K562 (cell line): ENCODE measurements at regions not wholly inside any gene's neighbourhood (a gene's known extent, or its start where the extent isn't known, plus 50 kb on each side); places are given as distances from the start of the nearest gene placed in this dataset.

Source experiments
- ATAC-seq: fragments of 200-7000 bp; cut with Tn5 transposase; 3 replicates; pipeline ENCODE4 v1.9.1; 2020; ENCODE audit warnings: moderate library complexity
- BruUV-seq: library from RNA; stranded (reverse); fragments of 400-500 nt; replicated peaks from 2 replicates; lab custom pipeline; 2021; lab: Mats Ljungman, UMichigan
- CTCF ChIA-PET: fragments of 300-600 bp; formaldehyde crosslinking; extraction: SDS; loops from one replicate; lab custom pipeline; 2021; ENCODE audit warnings: low intra/inter-chr PET ratio; lab: Yijun Ruan, JAX
- POLR2A ChIA-PET: fragments of 300-600, 350-650 bp; sonication (Branson Sonifier 250); formaldehyde crosslinking; extraction: SDS; loops from one replicate; lab custom pipeline; 2021; ENCODE audit warnings: antibody characterized with exemption, inconsistent platforms; lab: Yijun Ruan, JAX
- DNase-seq, 4 experiments: peaks; one replicate each; pipeline versions ENCODE4 v3.0.0 to v3.0.0-alpha.2; 2011 to 2018; ENCODE audit warnings: low spot score in 3 of 4, mixed read lengths in 3 of 4; ENCODE audit errors: extremely low read depth in 1 of 4
- FAIRE-seq: peaks from 2 replicates; lab custom pipeline; 2011; peaks lifted over from hg19 to GRCh38; lab: Jason Lieb, UNC
- H2AFZ ChIP-seq: 2 replicates; pipeline ENCODE4 v1.6.0; 2011; ENCODE audit warnings: low read depth, low read length, control low read depth, inconsistent platforms
- H3K27ac ChIP-seq: fragments of 200-600 bp; 3 replicates; pipeline ENCODE4 v1.8.0; 2011; ENCODE audit warnings: low read depth, mild to moderate bottlenecking, control low read depth, inconsistent platforms, low read length, moderate library complexity, mixed read lengths; ENCODE audit errors: extremely low read depth
- H3K27me3 ChIP-seq, 2 experiments: fragments of 300-600 bp in 1 of 2; 2 replicates in 1 of 2; 3 replicates in 1 of 2; pipeline versions ENCODE4 v1.6.0 to v1.8.0; 2011; ENCODE audit warnings: inconsistent platforms in 2 of 2, low read length in 2 of 2, mild to moderate bottlenecking in 1 of 2, mixed read lengths in 1 of 2, moderate library complexity in 1 of 2; ENCODE audit not compliant: control insufficient read depth in 2 of 2, insufficient read depth in 2 of 2
- H3K36me3 ChIP-seq: fragments of 300-600 bp; 3 replicates; pipeline ENCODE4 v1.8.0; 2011; ENCODE audit warnings: mild to moderate bottlenecking, low read length, inconsistent platforms; ENCODE audit not compliant: control insufficient read depth, insufficient read depth
- H3K4me1 ChIP-seq, 2 experiments: fragments of 200-600 bp in 1 of 2; replicated peaks in 1 of 2; 2 replicates in 1 of 2; 3 replicates in 1 of 2; pipeline versions ENCODE4 v1.5.1 to v1.8.0; 2011; ENCODE audit warnings: inconsistent platforms in 2 of 2, low read length in 2 of 2, mild to moderate bottlenecking in 1 of 2, mixed read lengths in 1 of 2, moderate library complexity in 1 of 2; ENCODE audit not compliant: control insufficient read depth in 2 of 2, insufficient read depth in 2 of 2
- H3K4me2 ChIP-seq: 2 replicates; pipeline ENCODE4 v1.6.1; 2011; ENCODE audit warnings: low read length, control low read depth, inconsistent platforms, mixed read lengths; ENCODE audit not compliant: insufficient read depth
- H3K4me3 ChIP-seq: fragments of 200-600 bp; sonication (generic), shearing (Covaris generic); 2 replicates; pipeline ENCODE4 v1.5.1; 2016; ENCODE audit warnings: control low read depth, inconsistent platforms
- H3K79me2 ChIP-seq: fragments of 200-600 bp; 3 replicates; pipeline ENCODE4 v1.8.0; 2011; ENCODE audit warnings: low read length, inconsistent platforms; ENCODE audit not compliant: control insufficient read depth, insufficient read depth
- H3K9ac ChIP-seq, 2 experiments: 2 replicates each; pipeline versions ENCODE4 v1.6.0 to v1.6.1; 2011; ENCODE audit warnings: low read depth in 2 of 2, low read length in 2 of 2, control low read depth in 1 of 2, inconsistent platforms in 1 of 2, mild to moderate bottlenecking in 1 of 2, mixed read lengths in 1 of 2; ENCODE audit not compliant: insufficient read depth in 1 of 2
- H3K9me1 ChIP-seq: one replicate; pipeline ENCODE4 v1.6.0; 2011; ENCODE audit warnings: inconsistent platforms, mild to moderate bottlenecking, low read length, moderate library complexity; ENCODE audit not compliant: control insufficient read depth, insufficient read depth
- H3K9me3 ChIP-seq: replicated peaks from 2 replicates; pipeline ENCODE4 v1.5.1; 2011; ENCODE audit warnings: low read depth, low read length, inconsistent platforms; ENCODE audit not compliant: control insufficient read depth, insufficient read depth
- H4K20me1 ChIP-seq: replicated peaks from 2 replicates; pipeline ENCODE4 v1.6.1; 2011; ENCODE audit warnings: low read length, inconsistent platforms, mixed read lengths; ENCODE audit not compliant: control insufficient read depth, insufficient read depth
- CBX5 ChIP-seq: IDR thresholded peaks from 2 replicates; pipeline ENCODE4 v1.6.1; 2014; ENCODE audit warnings: low read depth, borderline replicate concordance
- CEBPB ChIP-seq: fragments of 450-650 bp; IDR thresholded peaks from 2 replicates; pipeline ENCODE4 v1.6.1; 2016; ENCODE audit warnings: missing genetic modification characterization, missing compliant biosample characterization
- CREM ChIP-seq: IDR thresholded peaks from 2 replicates; pipeline ENCODE4 v1.6.1; 2014; ENCODE audit warnings: antibody characterized with exemption, low read depth
- NKRF ChIP-seq: fragments of 450-650 bp; IDR thresholded peaks from 2 replicates; pipeline ENCODE4 v1.6.1; 2016; ENCODE audit warnings: borderline replicate concordance
- RREB1 ChIP-seq: fragments of 250-450 bp; sonication (Bioruptor Pico); IDR thresholded peaks from 2 replicates; pipeline ENCODE4 v1.4.0; 2020
- USF2 ChIP-seq: sonication (generic); formaldehyde crosslinking; IDR thresholded peaks from 2 replicates; pipeline ENCODE4 v1.5.0; 2020; ENCODE audit warnings: missing genetic modification reagents
- YY1 ChIP-seq, 3 experiments: IDR thresholded peaks; 2 replicates each; pipeline ENCODE4 v1.6.1; 2011; ENCODE audit warnings: low read length in 2 of 3, mild to moderate bottlenecking in 2 of 3, moderate library complexity in 2 of 3, borderline replicate concordance in 1 of 3, control low read depth in 1 of 3, low read depth in 1 of 3; ENCODE audit not compliant: insufficient read depth in 3 of 3, insufficient replicate concordance in 2 of 3, control insufficient read depth in 1 of 3, insufficient read length in 1 of 3; ENCODE audit errors: extremely low read depth in 1 of 3
- ZMIZ1 ChIP-seq, 2 experiments: fragments of 150-350 bp in 1 of 2; IDR thresholded peaks; 2 replicates each; pipeline ENCODE4 v1.6.1; 2012 to 2016; ENCODE audit warnings: low read depth in 2 of 2, low read length in 2 of 2, mild to moderate bottlenecking in 1 of 2, moderate library complexity in 1 of 2
- ZZZ3 ChIP-seq: fragments of 450-650 bp; IDR thresholded peaks from 2 replicates; pipeline ENCODE4 v1.6.1; 2016; ENCODE audit warnings: antibody characterized with exemption, mild to moderate bottlenecking, moderate library complexity
- WGBS: fragments of 100-300 bp; shearing (Covaris generic); methylation state at CpG from one replicate; pipeline ENCODE4 v1.1.6; 2016; ENCODE audit warnings: low coverage, mixed read lengths; ENCODE audit not compliant: insufficient coverage; ENCODE audit errors: missing lambda C conversion rate; 5-methylcytosine and 5-hydroxymethylcytosine counted together
- in situ Hi-C: fragments of 300-500 bp; cut with MboI; formaldehyde crosslinking; loops from 4 replicates; pipeline ENCODE4 v1.15.0; 2018; ENCODE audit warnings: inconsistent platforms, mixed read lengths
- intact Hi-C: fragments of 100-400 bp; cut with micrococcal nuclease; formaldehyde crosslinking; loops from 2 replicates; pipeline ENCODE4 v1.14.2; 2022

- H3K36me3 ChIP-seq = no peaks in the 10 kb centered on the region
- ChIA-PET CTCF (interaction anchor here (0.7 kb wide), 1 partner anchor 102 kb away, joined by 3 read pairs; no protein-coding TSS in a partner anchor), POLR2A (no interaction called here)
- H4K20me1 ChIP-seq = no peaks in the 10 kb centered on the region
- BruUV-seq = no TSS peak
- H3K79me2 ChIP-seq = no peaks in the 10 kb centered on the region
- no peak overlapping the region for H2AFZ ChIP-seq
- FAIRE-seq (no peak), DNase-seq (no peak), ATAC-seq (no peak)
- no peak overlapping the region for H3K9ac ChIP-seq
- WGBS = 0% methylated on average over 3 of the region's 3 CpGs
- H3K27me3 ChIP-seq = peaks cover 0 to 12% of the 10 kb centered on the region in 2 experiments; a peak in 2 of 5 replicates
- H3K4me3 ChIP-seq = no peak overlapping the region
- no peak overlapping the region for H3K4me2 ChIP-seq
- no peaks in the 10 kb centered on the region for H3K4me1 ChIP-seq
- H3K9me1 ChIP-seq = no peaks in the 10 kb centered on the region
- intact Hi-C loops = no loop called here
- no peaks in the 10 kb centered on the region for H3K9me3 ChIP-seq
- in situ Hi-C loops = no loop called here
- H3K27ac ChIP-seq = no peak overlapping the region
- TF ChIP-seq ZMIZ1 (IDR thresholded peaks at IDR 0.05; ENCODE audit: low read depth in 2 of 2, low read length in 2 of 2) (no peak), CREM (no peak), ZZZ3 (no peak), CBX5 (no peak), CEBPB (tag) (no peak), USF2 (CRISPR knock-in tag) (no peak), RREB1 (CRISPR knock-in tag) (no peak), YY1 (IDR thresholded peaks at IDR 0.05; ENCODE audit: borderline replicate concordance in 1 of 3, control insufficient read depth in 1 of 3, extremely low read depth in 1 of 3, insufficient read depth in 3 of 3, insufficient read length in 1 of 3, insufficient replicate concordance in 2 of 3, low read depth in 1 of 3, low read length in 2 of 3) (no peak), NKRF (no peak)
These were observed 390.6 kb downstream of the TNS1 start for GRCh38 chr2:217612211-217612610.
